ENCODE measurements at regions not wholly inside any gene's neighbourhood (a gene's known extent, or its start where the extent isn't known, plus 50 kb on each side); places are given as distances from the start of the nearest gene placed in this dataset.

- DNase-seq (ENCODE audit: low read depth): no peak
- no peak for TF ChIP-seq CTCF (conservative IDR thresholded peaks at IDR 0.05; ENCODE audit: low read depth, low read length)
- H3K4me3 ChIP-seq (ENCODE audit: low read depth, low read length): no peak overlapping the region
These were observed 510.0 kb downstream of the GBA3 start for GRCh38 chr4:23202712-23203247.

GRCh38 chr4:23194751-23195150 is 502.0 kb downstream of the GBA3 start:
- TF ChIP-seq CTCF (conservative IDR thresholded peaks at IDR 0.05; ENCODE audit: low read depth, low read length): no peak
- no peak overlapping the region for H3K4me3 ChIP-seq (ENCODE audit: low read depth, low read length)
- DNase-seq (ENCODE audit: low read depth): no peak

GRCh38 chr4:23174179-23174578 is 481.4 kb downstream of the GBA3 start:
- DNase-seq (ENCODE audit: low read depth): no peak
- no peak overlapping the region for H3K4me3 ChIP-seq (ENCODE audit: low read depth, low read length)
- TF ChIP-seq CTCF (conservative IDR thresholded peaks at IDR 0.05; ENCODE audit: low read depth, low read length): no peak

GRCh38 chr4:23171976-23172375 is 479.2 kb downstream of the GBA3 start:
- no peak for DNase-seq (ENCODE audit: low read depth)
- no peak for TF ChIP-seq CTCF (conservative IDR thresholded peaks at IDR 0.05; ENCODE audit: low read depth, low read length)
- H3K4me3 ChIP-seq (ENCODE audit: low read depth, low read length): no peak overlapping the region

GRCh38 chr4:23169608-23170311 is 477.0 kb downstream of the GBA3 start:
- no peak overlapping the region for H3K4me3 ChIP-seq (ENCODE audit: low read depth, low read length)

GRCh38 chr4:23166919-23167318 is 474.2 kb downstream of the GBA3 start:
- no peak for TF ChIP-seq CTCF (conservative IDR thresholded peaks at IDR 0.05; ENCODE audit: low read depth, low read length)
- no peak for DNase-seq (ENCODE audit: low read depth)
- no peak overlapping the region for H3K4me3 ChIP-seq (ENCODE audit: low read depth, low read length)

More at GRCh38 chr4:23169608-23170311, 477.0 kb downstream of the GBA3 start:
- no peak for TF ChIP-seq CTCF (conservative IDR thresholded peaks at IDR 0.05; ENCODE audit: low read depth, low read length)
- no peak for DNase-seq (ENCODE audit: low read depth)

- H3K4me3 ChIP-seq (ENCODE audit: low read depth, low read length): no peak overlapping the region
- DNase-seq (ENCODE audit: low read depth): no peak
- no peak for TF ChIP-seq CTCF (conservative IDR thresholded peaks at IDR 0.05; ENCODE audit: low read depth, low read length)
These were observed 473.7 kb downstream of the GBA3 start for GRCh38 chr4:23166407-23166806.
